ENCODE measurements at regions not wholly inside any gene's neighbourhood (a gene's known extent, or its start where the extent isn't known, plus 50 kb on each side); places are given as distances from the start of the nearest gene placed in this dataset.

DNA sequence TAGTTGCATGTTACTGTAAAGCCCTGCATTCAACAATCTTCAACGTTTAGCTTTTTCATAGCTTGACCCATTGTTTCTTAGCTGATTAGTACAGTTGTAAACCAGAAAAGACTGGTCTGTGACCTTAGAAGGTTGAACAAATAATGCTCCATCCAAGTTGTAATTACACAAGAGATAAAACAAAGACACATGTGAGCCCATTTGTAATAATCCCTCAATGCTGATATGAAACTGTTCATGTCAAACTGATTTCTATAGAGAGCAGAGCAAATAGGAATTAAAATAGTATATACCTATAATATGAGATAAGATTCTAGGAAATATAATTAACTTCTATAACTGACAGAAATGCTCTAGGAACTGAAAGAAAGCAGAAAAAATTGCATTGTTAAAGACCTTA lies 94.7 kb upstream of the SLC25A13 start:
- no peaks in the 10 kb centered on the region for H3K36me3 ChIP-seq
- no peaks in the 10 kb centered on the region for H3K9me3 ChIP-seq
- H3K27ac ChIP-seq (replicated peaks in 1 of 4), result no peak overlapping the region
- intact Hi-C loops (cut with DNase I), result no loop called here
- TF ChIP-seq POLR2AphosphoS5 (IDR thresholded peaks at IDR 0.05) (no peak), EP300 (IDR thresholded peaks at IDR 0.05) (no peak), POLR2A (IDR thresholded peaks at IDR 0.05; ENCODE audit: low read depth) (no peak)
- TF ChIP-seq, protein P1, sequence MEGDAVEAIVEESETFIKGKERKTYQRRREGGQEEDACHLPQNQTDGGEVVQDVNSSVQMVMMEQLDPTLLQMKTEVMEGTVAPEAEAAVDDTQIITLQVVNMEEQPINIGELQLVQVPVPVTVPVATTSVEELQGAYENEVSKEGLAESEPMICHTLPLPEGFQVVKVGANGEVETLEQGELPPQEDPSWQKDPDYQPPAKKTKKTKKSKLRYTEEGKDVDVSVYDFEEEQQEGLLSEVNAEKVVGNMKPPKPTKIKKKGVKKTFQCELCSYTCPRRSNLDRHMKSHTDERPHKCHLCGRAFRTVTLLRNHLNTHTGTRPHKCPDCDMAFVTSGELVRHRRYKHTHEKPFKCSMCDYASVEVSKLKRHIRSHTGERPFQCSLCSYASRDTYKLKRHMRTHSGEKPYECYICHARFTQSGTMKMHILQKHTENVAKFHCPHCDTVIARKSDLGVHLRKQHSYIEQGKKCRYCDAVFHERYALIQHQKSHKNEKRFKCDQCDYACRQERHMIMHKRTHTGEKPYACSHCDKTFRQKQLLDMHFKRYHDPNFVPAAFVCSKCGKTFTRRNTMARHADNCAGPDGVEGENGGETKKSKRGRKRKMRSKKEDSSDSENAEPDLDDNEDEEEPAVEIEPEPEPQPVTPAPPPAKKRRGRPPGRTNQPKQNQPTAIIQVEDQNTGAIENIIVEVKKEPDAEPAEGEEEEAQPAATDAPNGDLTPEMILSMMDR (IDR thresholded peaks at IDR 0.05), result no peak
- H3K4me1 ChIP-seq, result no peaks in the 10 kb centered on the region
- no peak for DNase-seq (ENCODE audit: extremely low spot score)
- no peaks in the 10 kb centered on the region for H3K27me3 ChIP-seq
- 54% methylated on average over 1 of the region's 1 CpG for WGBS
- no peak overlapping the region for H3K4me3 ChIP-seq

DNA sequence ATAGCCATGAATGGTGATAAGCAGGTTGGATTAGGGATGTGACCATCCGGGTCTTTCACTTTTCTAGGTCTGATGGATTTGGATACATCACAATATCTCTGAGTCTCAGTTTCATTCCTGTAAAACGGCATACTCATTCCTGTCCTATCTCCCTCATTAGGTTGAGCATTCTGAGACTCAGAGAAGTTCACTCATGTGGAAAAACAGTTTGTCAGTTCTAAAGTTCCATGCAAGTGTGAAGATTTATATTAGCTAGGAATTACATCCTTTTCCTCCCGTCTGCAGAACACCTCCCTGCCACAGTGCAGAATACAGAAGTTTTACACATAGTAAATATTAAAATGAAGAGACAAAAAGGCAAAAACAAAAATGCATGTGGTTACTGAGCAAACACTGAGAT lies 94.2 kb upstream of the SLC25A13 start:
- Histone ChIP-seq H3K36me3 (no peaks in the 10 kb centered on the region), H3K27me3 (no peaks in the 10 kb centered on the region), H3K4me1 (no peaks in the 10 kb centered on the region), H3K4me3 (no peak overlapping the region), H3K27ac (replicated peaks in 1 of 4) (no peak overlapping the region), H3K9me3 (no peaks in the 10 kb centered on the region)
- TF ChIP-seq, protein P1 (IDR thresholded peaks at IDR 0.05), result no peak
- no peak for TF ChIP-seq POLR2AphosphoS5 (IDR thresholded peaks at IDR 0.05)
- TF ChIP-seq EP300 (IDR thresholded peaks at IDR 0.05), result no peak
- no peak for TF ChIP-seq POLR2A (IDR thresholded peaks at IDR 0.05; ENCODE audit: low read depth)
- intact Hi-C loops (cut with DNase I), result no loop called here
- WGBS, result 72% methylated on average over 3 of the region's 3 CpGs
- DNase-seq (ENCODE audit: extremely low spot score), result no peak

GRCh38 chr7:96415293-96415940 lies 93.5 kb upstream of the SLC25A13 start:
- 64% methylated on average over 3 of the region's 3 CpGs for WGBS
- intact Hi-C loops (cut with DNase I), result no loop called here
- no peaks in the 10 kb centered on the region for H3K9me3 ChIP-seq

GRCh38 chr7:96414931-96415292 lies 93.0 kb upstream of the SLC25A13 start:
- no peak overlapping the region for H3K27ac ChIP-seq (replicated peaks in 1 of 4)
- intact Hi-C loops (cut with DNase I), result no loop called here
- H3K27me3 ChIP-seq, result no peaks in the 10 kb centered on the region
- TF ChIP-seq, protein P1 (IDR thresholded peaks at IDR 0.05), result peak in 2 of 3 experiments; percentile 16 to 37
- no peak for TF ChIP-seq EP300 (IDR thresholded peaks at IDR 0.05)
- 25% methylated on average over 3 of the region's 3 CpGs for WGBS
- no peaks in the 10 kb centered on the region for H3K4me1 ChIP-seq
- no peak for DNase-seq (ENCODE audit: extremely low spot score)
- no peak overlapping the region for H3K4me3 ChIP-seq
- H3K9me3 ChIP-seq, result no peaks in the 10 kb centered on the region
- H3K36me3 ChIP-seq, result no peaks in the 10 kb centered on the region

More at GRCh38 chr7:96415293-96415940, 93.5 kb upstream of the SLC25A13 start:
- Histone ChIP-seq H3K4me1 (no peaks in the 10 kb centered on the region), H3K27me3 (no peaks in the 10 kb centered on the region), H3K36me3 (no peaks in the 10 kb centered on the region), H3K27ac (replicated peaks in 1 of 4) (no peak overlapping the region), H3K4me3 (no peak overlapping the region)
- no peak for TF ChIP-seq EP300 (IDR thresholded peaks at IDR 0.05)
- no peak for TF ChIP-seq POLR2A (IDR thresholded peaks at IDR 0.05; ENCODE audit: low read depth)
- TF ChIP-seq, protein P1 (IDR thresholded peaks at IDR 0.05), result no peak
- no peak for TF ChIP-seq POLR2AphosphoS5 (IDR thresholded peaks at IDR 0.05)
- no peak for DNase-seq (ENCODE audit: extremely low spot score)
